H9 (cell line): ENCODE measurements at regions not wholly inside any gene's neighbourhood (a gene's known extent, or its start where the extent isn't known, plus 50 kb on each side); places are given as distances from the start of the nearest gene placed in this dataset.

ENCODE experiments used
- DNase-seq: peaks from one replicate; pipeline ENCODE4 v3.0.0-alpha.2; 2017
- H2AFZ ChIP-seq: one replicate; pipeline ENCODE4 v1.6.1; 2013; ENCODE audit warnings: mild to moderate bottlenecking, low read length, control low read depth, moderate library complexity
- H2AK5ac ChIP-seq: 2 replicates; pipeline ENCODE4 v1.6.1; 2013; ENCODE audit warnings: low read length, control low read depth, mixed read lengths; ENCODE audit not compliant: insufficient read length
- H2BK120ac ChIP-seq: one replicate; pipeline ENCODE4 v1.6.1; 2013; ENCODE audit warnings: low read depth, mild to moderate bottlenecking, low read length, control low read depth, inconsistent platforms; ENCODE audit not compliant: poor library complexity, severe bottlenecking
- H2BK12ac ChIP-seq: 2 replicates; pipeline ENCODE4 v1.6.1; 2013; ENCODE audit warnings: low read length, control low read depth, mixed read lengths, low read depth; ENCODE audit not compliant: insufficient read length
- H2BK15ac ChIP-seq: 2 replicates; pipeline ENCODE4 v1.6.1; 2013; ENCODE audit warnings: low read depth, low read length, control low read depth
- H2BK20ac ChIP-seq: one replicate; pipeline ENCODE4 v1.6.1; 2013; ENCODE audit warnings: low read depth, mild to moderate bottlenecking, low read length, control low read depth, inconsistent platforms; ENCODE audit not compliant: poor library complexity, severe bottlenecking
- H2BK5ac ChIP-seq: 2 replicates; pipeline ENCODE4 v1.6.1; 2013; ENCODE audit warnings: low read length, control low read depth, mixed read lengths; ENCODE audit not compliant: insufficient read length
- H3K14ac ChIP-seq: 2 replicates; pipeline ENCODE4 v1.6.1; 2013; ENCODE audit warnings: low read length, control low read depth; ENCODE audit not compliant: insufficient read depth
- H3K18ac ChIP-seq: 2 replicates; pipeline ENCODE4 v1.6.1; 2013; ENCODE audit warnings: low read depth, mild to moderate bottlenecking, mixed read lengths, low read length, control low read depth; ENCODE audit not compliant: insufficient read length
- H3K23ac ChIP-seq: 2 replicates; pipeline ENCODE4 v1.6.1; 2013; ENCODE audit warnings: low read length, control low read depth, mixed read lengths, low read depth; ENCODE audit not compliant: insufficient read length
- H3K23me2 ChIP-seq: 2 replicates; pipeline ENCODE4 v1.6.1; 2013; ENCODE audit warnings: low read depth, mild to moderate bottlenecking, mixed read lengths, low read length, control low read depth; ENCODE audit not compliant: insufficient read length, poor library complexity, severe bottlenecking
- H3K27ac ChIP-seq: 2 replicates; pipeline ENCODE4 v1.5.1; 2013; ENCODE audit warnings: low read length, control low read depth, mixed read lengths, low read depth; ENCODE audit not compliant: insufficient read length
- H3K27me3 ChIP-seq: 2 replicates; pipeline ENCODE4 v1.6.1; 2013; ENCODE audit warnings: low read length, control low read depth, inconsistent platforms; ENCODE audit not compliant: insufficient read depth
- H3K4ac ChIP-seq: 2 replicates; pipeline ENCODE4 v1.6.1; 2013; ENCODE audit warnings: low read depth, mild to moderate bottlenecking, control low read depth, inconsistent platforms, low read length, moderate library complexity
- H3K4me1 ChIP-seq: 2 replicates; pipeline ENCODE4 v1.6.1; 2013; ENCODE audit warnings: low read length, control low read depth, inconsistent platforms; ENCODE audit not compliant: insufficient read depth
- H3K4me2 ChIP-seq: 2 replicates; pipeline ENCODE4 v1.6.1; 2013; ENCODE audit warnings: low read length, control low read depth, mixed read lengths; ENCODE audit not compliant: insufficient read length, insufficient read depth
- H3K56ac ChIP-seq: 2 replicates; pipeline ENCODE4 v1.6.1; 2013; ENCODE audit warnings: low read depth, mild to moderate bottlenecking, mixed read lengths, low read length, control low read depth; ENCODE audit not compliant: insufficient read length
- H3K79me1 ChIP-seq: 2 replicates; pipeline ENCODE4 v1.6.1; 2013; ENCODE audit warnings: low read depth, mild to moderate bottlenecking, moderate library complexity, low read length, control low read depth, inconsistent platforms; ENCODE audit not compliant: insufficient read depth, poor library complexity, severe bottlenecking
- H3K79me2 ChIP-seq: 2 replicates; pipeline ENCODE4 v1.6.1; 2013; ENCODE audit warnings: low read length, control low read depth, inconsistent platforms; ENCODE audit not compliant: insufficient read depth
- H3K9ac ChIP-seq: 2 replicates; pipeline ENCODE4 v1.6.1; 2013; ENCODE audit warnings: low read length, control low read depth, mixed read lengths; ENCODE audit not compliant: insufficient read length; ENCODE audit errors: extremely low read depth
- H3K9me3 ChIP-seq: one replicate; pipeline ENCODE4 v1.6.1; 2013; ENCODE audit warnings: low read depth, low read length, inconsistent platforms; ENCODE audit not compliant: control insufficient read depth
- H3T11ph ChIP-seq: one replicate; pipeline ENCODE4 v1.6.1; 2013; ENCODE audit warnings: mild to moderate bottlenecking, low read length, control low read depth, inconsistent platforms
- H4K20me1 ChIP-seq: one replicate; pipeline ENCODE4 v1.6.1; 2013; ENCODE audit not compliant: control insufficient read depth, insufficient read length, insufficient read depth
- H4K5ac ChIP-seq: 2 replicates; pipeline ENCODE4 v1.6.1; 2013; ENCODE audit warnings: low read depth, mild to moderate bottlenecking, mixed read lengths, low read length, control low read depth; ENCODE audit not compliant: insufficient read length
- H4K8ac ChIP-seq: replicated peaks from 2 replicates; pipeline ENCODE4 v1.6.1; 2013; ENCODE audit warnings: low read length, control low read depth, mixed read lengths, low read depth; ENCODE audit not compliant: insufficient read length
- H4K91ac ChIP-seq: 2 replicates; pipeline ENCODE4 v1.6.1; 2013; ENCODE audit warnings: low read depth, mild to moderate bottlenecking, moderate library complexity, mixed read lengths, low read length, control low read depth; ENCODE audit not compliant: insufficient read length
- H3K27ac Mint-ChIP-seq, 3 experiments: 2 replicates in 2 of 3; 3 replicates in 1 of 3; pipeline ENCODE4 v1.8.0; 2020 to 2021; ENCODE audit warnings: mixed read lengths in 3 of 3, mild to moderate bottlenecking in 1 of 3, moderate library complexity in 1 of 3
- H3K27me3 Mint-ChIP-seq: 2 replicates; pipeline ENCODE4 v1.8.0; 2021; ENCODE audit warnings: low read depth, mild to moderate bottlenecking, moderate library complexity, mixed read lengths
- H3K36me3 Mint-ChIP-seq, 3 experiments: 2 replicates in 2 of 3; 3 replicates in 1 of 3; pipeline ENCODE4 v1.8.0; 2020 to 2021; ENCODE audit warnings: low read depth in 3 of 3, mixed read lengths in 3 of 3; ENCODE audit not compliant: insufficient read depth in 1 of 3
- H3K4me1 Mint-ChIP-seq, 2 experiments: 2 replicates each; pipeline ENCODE4 v1.8.0; 2020; ENCODE audit warnings: mixed read lengths in 2 of 2
- H3K4me3 Mint-ChIP-seq, 2 experiments: 2 replicates in 1 of 2; 3 replicates in 1 of 2; pipeline ENCODE4 v1.8.0; 2020 to 2021; ENCODE audit warnings: mild to moderate bottlenecking in 2 of 2, mixed read lengths in 2 of 2, moderate library complexity in 1 of 2
- H3K9me3 Mint-ChIP-seq, 2 experiments: 2 replicates in 1 of 2; 3 replicates in 1 of 2; pipeline ENCODE4 v1.8.0; 2020; ENCODE audit warnings: mild to moderate bottlenecking in 2 of 2, mixed read lengths in 2 of 2, moderate library complexity in 1 of 2
- CTCF ChIP-seq: fragments of 200-600 bp; sonication (generic); conservative IDR thresholded peaks from 3 replicates; pipeline ENCODE4 v1.8.0; 2021; ENCODE audit warnings: antibody characterized with exemption, mild to moderate bottlenecking
- WGBS: extraction: QIAGEN DNeasy Blood & Tissue Kit; methylation state at CpG from one replicate; pipeline ENCODE4 v1.1.7; 2013; ENCODE audit warnings: missing lambda C conversion rate, low lambda C conversion rate, mixed read lengths; ENCODE audit not compliant: insufficient read length; ENCODE audit errors: extremely low coverage; 5-methylcytosine and 5-hydroxymethylcytosine counted together

GRCh38 chr16:76634847-76635697 is 357.9 kb downstream of the CNTNAP4 start:
- no peak overlapping the region for H3K27ac Mint-ChIP-seq
- H3K27me3 Mint-ChIP-seq = no peaks in the 10 kb centered on the region
- Histone ChIP-seq H3K27me3 (no peaks in the 10 kb centered on the region), H3K9ac (no peak overlapping the region), H3K27ac (no peak overlapping the region), H4K91ac (no peak overlapping the region), H3K4me2 (no peak overlapping the region), H2BK20ac (no peak overlapping the region), H3K14ac (no peak overlapping the region), H3K4me1 (no peaks in the 10 kb centered on the region), H3K79me2 (no peaks in the 10 kb centered on the region), H4K8ac (no peak overlapping the region), H2BK12ac (no peak overlapping the region), H2AFZ (no peak overlapping the region), H2AK5ac (no peak overlapping the region), H3K4ac (no peak overlapping the region), H3K23me2 (no peaks in the 10 kb centered on the region), H3T11ph (no peak overlapping the region), H3K56ac (no peak overlapping the region), H3K9me3 (no peaks in the 10 kb centered on the region), H2BK15ac (no peak overlapping the region), H4K5ac (no peak overlapping the region), H3K23ac (no peak overlapping the region), H2BK5ac (no peak overlapping the region), H3K18ac (no peak overlapping the region), H4K20me1 (no peaks in the 10 kb centered on the region), H2BK120ac (no peak overlapping the region), H3K79me1 (no peaks in the 10 kb centered on the region)
- H3K4me1 Mint-ChIP-seq = peaks cover 0 to 2% of the 10 kb centered on the region in 2 experiments; a peak in 1 of 4 replicates
- no peak overlapping the region for H3K4me3 Mint-ChIP-seq
- no peak for TF ChIP-seq CTCF
- WGBS = no CpG with 5 or more reads among the region's 36 CpGs
- H3K9me3 Mint-ChIP-seq = peaks cover 14 to 15% of the 10 kb centered on the region in 2 experiments
- H3K36me3 Mint-ChIP-seq = peaks cover 0 to 14% (median 1%) of the 10 kb centered on the region in 3 experiments; a peak in 3 of 7 replicates
- DNase-seq = no peak
